WERI-Rb-1 (cell line): ENCODE measurements at regions not wholly inside any gene's neighbourhood (a gene's known extent, or its start where the extent isn't known, plus 50 kb on each side); places are given as distances from the start of the nearest gene placed in this dataset.

ENCODE experiments used
- DNase-seq: peaks from one replicate; pipeline ENCODE4 v3.0.0-alpha.2; 2020
- H3K27ac ChIP-seq: fragments of 250-450 bp; sonication (Bioruptor Pico); 2 replicates; pipeline ENCODE4 v1.5.1; 2020; ENCODE audit warnings: mild to moderate bottlenecking, moderate library complexity
- H3K27me3 ChIP-seq: fragments of 250-450 bp; sonication (Bioruptor Pico); 2 replicates; pipeline ENCODE4 v1.5.1; 2021; ENCODE audit warnings: mild to moderate bottlenecking, low read depth, moderate library complexity; ENCODE audit not compliant: insufficient read depth, severe bottlenecking
- H3K36me3 ChIP-seq: fragments of 250-450 bp; sonication (Bioruptor Pico); 2 replicates; pipeline ENCODE4 v1.5.1; 2020; ENCODE audit warnings: mild to moderate bottlenecking, moderate library complexity
- H3K4me3 ChIP-seq: 2 replicates; pipeline ENCODE4 v1.5.1; 2011; ENCODE audit warnings: low read depth, mild to moderate bottlenecking, control low read depth, low read length
- H3K9me3 ChIP-seq: fragments of 250-450 bp; sonication (Bioruptor Pico); 2 replicates; pipeline ENCODE4 v1.5.1; 2021; ENCODE audit warnings: mild to moderate bottlenecking, moderate library complexity; ENCODE audit not compliant: severe bottlenecking
- TF ChIP-seq, protein P1 (sequence below): IDR thresholded peaks from 2 replicates; pipeline ENCODE4 v1.5.1; 2011; ENCODE audit warnings: low read depth, mild to moderate bottlenecking, control low read depth, inconsistent platforms, low read length

DNA sequence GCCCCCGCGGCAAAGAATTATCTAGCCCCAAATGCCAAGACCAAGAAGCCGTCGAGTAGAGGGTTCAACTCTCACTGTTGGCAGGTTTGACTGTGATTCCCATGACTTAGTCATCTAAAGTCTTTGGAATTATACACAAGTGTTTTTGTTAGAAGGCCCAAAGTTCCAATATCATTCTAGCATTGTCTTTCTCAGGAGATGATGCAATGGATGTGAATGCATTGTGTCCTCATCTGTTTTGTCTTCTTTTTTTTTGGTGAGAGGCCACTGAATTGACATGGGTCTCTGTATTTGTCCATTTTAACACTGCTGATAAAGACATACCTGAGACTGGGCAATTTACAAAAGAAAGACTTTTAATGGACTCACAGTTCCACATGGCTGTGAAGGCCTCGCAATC, 290.5 kb upstream of the ZFP64 start:
- TF ChIP-seq, protein P1, sequence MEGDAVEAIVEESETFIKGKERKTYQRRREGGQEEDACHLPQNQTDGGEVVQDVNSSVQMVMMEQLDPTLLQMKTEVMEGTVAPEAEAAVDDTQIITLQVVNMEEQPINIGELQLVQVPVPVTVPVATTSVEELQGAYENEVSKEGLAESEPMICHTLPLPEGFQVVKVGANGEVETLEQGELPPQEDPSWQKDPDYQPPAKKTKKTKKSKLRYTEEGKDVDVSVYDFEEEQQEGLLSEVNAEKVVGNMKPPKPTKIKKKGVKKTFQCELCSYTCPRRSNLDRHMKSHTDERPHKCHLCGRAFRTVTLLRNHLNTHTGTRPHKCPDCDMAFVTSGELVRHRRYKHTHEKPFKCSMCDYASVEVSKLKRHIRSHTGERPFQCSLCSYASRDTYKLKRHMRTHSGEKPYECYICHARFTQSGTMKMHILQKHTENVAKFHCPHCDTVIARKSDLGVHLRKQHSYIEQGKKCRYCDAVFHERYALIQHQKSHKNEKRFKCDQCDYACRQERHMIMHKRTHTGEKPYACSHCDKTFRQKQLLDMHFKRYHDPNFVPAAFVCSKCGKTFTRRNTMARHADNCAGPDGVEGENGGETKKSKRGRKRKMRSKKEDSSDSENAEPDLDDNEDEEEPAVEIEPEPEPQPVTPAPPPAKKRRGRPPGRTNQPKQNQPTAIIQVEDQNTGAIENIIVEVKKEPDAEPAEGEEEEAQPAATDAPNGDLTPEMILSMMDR, result no peak
- no peaks in the 10 kb centered on the region for H3K36me3 ChIP-seq
- no peak for DNase-seq
- H3K27ac ChIP-seq, result no peak overlapping the region
- no peaks in the 10 kb centered on the region for H3K9me3 ChIP-seq
- H3K27me3 ChIP-seq, result peaks cover 44% of the 10 kb centered on the region
- no peak overlapping the region for H3K4me3 ChIP-seq

DNA sequence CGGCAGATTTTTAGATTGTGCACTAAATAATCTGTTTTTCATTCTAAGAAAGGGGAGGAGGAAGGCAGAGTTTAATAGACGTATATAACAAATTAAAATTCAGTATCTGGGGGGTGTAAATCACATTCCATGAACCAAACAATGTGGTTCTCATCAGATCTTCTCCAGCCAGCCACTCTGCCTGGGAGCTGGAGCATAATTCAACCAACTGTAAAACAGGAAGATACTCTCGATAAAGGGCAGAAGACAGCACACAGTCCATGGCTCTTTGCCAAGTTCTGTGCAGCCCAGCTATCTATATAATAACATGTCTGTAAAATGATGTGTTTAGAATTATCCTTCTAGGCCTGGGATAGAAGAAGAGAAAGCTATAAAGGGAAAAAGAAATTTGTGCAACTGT, 289.9 kb upstream of the ZFP64 start:
- peaks cover 45% of the 10 kb centered on the region for H3K27me3 ChIP-seq
- TF ChIP-seq, protein P1, result no peak

DNA sequence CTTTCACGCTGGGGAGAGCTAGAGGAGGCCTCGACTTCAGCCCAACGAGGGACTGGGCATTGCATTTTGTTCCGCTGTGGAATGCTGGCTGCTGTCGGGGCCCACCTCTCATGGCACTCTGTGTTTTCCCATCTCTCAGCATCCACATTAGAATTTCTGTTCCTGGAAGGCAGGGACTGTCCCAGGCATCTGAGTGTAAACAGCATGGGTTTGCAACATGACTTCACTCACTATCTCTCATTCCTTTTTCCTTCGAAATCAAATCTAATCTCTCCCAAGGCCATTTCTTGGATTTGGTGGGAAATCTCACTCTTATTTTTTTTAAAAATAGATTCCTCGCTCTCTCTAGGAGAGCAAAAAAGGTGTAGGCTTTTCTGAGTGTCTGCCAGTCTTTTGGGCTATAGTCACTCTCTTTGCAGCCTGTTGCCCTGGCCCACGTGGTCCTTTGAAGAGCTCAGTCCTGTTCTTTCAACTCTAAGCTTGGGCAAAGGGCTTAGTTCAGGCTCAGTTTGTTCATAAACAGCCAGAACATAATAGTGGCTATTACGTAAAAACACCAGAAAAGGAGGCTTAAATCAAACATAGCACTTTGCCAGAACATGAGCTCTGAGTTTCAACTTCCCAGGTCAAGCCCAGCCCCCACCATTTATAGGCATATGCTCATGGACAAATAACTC, 284.6 kb upstream of the ZFP64 start:
- TF ChIP-seq, protein P1, result no peak

More for the DNA sequence above, 289.9 kb upstream of the ZFP64 start:
- H3K36me3 ChIP-seq, result no peaks in the 10 kb centered on the region
- no peaks in the 10 kb centered on the region for H3K9me3 ChIP-seq
- no peak overlapping the region for H3K27ac ChIP-seq
- no peak for DNase-seq
- H3K4me3 ChIP-seq, result no peak overlapping the region

DNA sequence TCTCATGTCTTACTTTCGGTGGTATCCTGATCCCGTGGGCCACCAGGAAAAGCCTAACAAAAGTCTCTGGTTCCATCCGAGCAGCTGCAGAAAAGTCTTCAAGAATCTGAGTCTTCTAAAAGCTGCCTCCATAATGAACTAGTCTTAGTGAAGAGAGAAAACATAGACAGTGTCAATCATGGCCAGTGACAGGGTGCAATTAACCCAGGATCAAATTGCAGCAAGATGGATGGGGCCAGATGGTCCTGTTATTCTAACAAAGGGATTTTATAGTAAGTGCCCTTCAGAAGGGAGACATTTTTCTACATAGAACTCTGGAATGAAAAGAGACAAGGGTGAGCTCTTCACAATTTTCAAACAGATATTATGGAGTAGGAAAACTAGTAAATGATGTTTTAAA, 281.6 kb upstream of the ZFP64 start:
- no peak overlapping the region for H3K27ac ChIP-seq
- no peaks in the 10 kb centered on the region for H3K36me3 ChIP-seq
- H3K27me3 ChIP-seq, result peaks cover 63% of the 10 kb centered on the region
- TF ChIP-seq, protein P1, result no peak
- peak; percentile 8 for DNase-seq
- no peak overlapping the region for H3K4me3 ChIP-seq
- H3K9me3 ChIP-seq, result no peaks in the 10 kb centered on the region

More for the DNA sequence above, 284.6 kb upstream of the ZFP64 start:
- no peak for DNase-seq
- Histone ChIP-seq H3K9me3 (no peaks in the 10 kb centered on the region), H3K27ac (no peak overlapping the region), H3K4me3 (no peak overlapping the region), H3K36me3 (no peaks in the 10 kb centered on the region), H3K27me3 (peaks cover 60% of the 10 kb centered on the region)

DNA sequence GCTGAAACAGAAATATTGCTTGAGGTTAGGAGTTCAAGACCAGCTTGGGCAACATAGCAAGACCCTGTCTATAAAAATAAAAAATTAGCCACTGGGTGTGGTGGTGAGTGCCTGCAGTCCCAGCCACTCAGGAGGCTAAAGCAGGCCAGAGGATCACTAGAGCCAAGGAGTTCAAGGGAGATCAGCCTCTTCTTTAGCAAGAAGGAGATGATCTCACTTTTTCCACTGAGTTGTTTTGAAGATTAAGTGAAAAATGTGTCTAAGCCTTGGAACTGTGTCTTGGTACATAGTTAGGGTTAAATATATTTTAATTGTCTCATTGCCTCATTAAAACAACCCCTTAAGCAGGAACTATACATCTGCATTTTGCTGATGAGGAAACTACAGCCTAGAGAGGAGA, 279.0 kb upstream of the ZFP64 start:
- H3K36me3 ChIP-seq, result no peaks in the 10 kb centered on the region
- H3K4me3 ChIP-seq, result no peak overlapping the region
- no peak for DNase-seq
- TF ChIP-seq, protein P1, result no peak
- H3K27ac ChIP-seq, result no peak overlapping the region
- peaks cover 52% of the 10 kb centered on the region for H3K27me3 ChIP-seq
- H3K9me3 ChIP-seq, result no peaks in the 10 kb centered on the region

DNA sequence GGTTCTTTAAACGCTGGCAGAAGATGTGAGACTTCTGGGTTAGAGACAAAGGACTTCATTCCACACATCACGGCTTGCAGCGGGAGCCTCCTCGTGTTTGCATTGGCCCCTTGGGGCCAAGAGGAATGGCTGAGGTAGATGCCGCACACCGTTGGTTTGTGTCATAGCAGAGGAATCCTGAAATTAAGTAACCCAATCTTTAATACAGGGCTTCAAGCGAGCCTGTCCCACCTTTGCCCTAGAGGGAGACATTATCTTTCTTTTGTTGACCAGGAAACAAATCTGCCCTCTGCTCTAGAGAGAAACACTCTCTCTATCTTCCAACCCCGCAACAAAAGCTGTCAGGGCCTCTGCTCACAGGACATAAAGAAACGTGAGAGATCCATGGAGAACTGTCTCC, 277.5 kb upstream of the ZFP64 start:
- no peaks in the 10 kb centered on the region for H3K9me3 ChIP-seq
- DNase-seq, result no peak
- peaks cover 62% of the 10 kb centered on the region for H3K27me3 ChIP-seq
- no peak overlapping the region for H3K27ac ChIP-seq
- TF ChIP-seq, protein P1, result no peak
- no peaks in the 10 kb centered on the region for H3K36me3 ChIP-seq
- H3K4me3 ChIP-seq, result no peak overlapping the region
